ENCODE measurements at regions not wholly inside any gene's neighbourhood (a gene's known extent, or its start where the extent isn't known, plus 50 kb on each side); places are given as distances from the start of the nearest gene placed in this dataset.
"Not testable (repeated sequence)": the region's sequence is repeated elsewhere in the genome, so short reads cannot be mapped to it uniquely, and the experiment has no call there.

DNA sequence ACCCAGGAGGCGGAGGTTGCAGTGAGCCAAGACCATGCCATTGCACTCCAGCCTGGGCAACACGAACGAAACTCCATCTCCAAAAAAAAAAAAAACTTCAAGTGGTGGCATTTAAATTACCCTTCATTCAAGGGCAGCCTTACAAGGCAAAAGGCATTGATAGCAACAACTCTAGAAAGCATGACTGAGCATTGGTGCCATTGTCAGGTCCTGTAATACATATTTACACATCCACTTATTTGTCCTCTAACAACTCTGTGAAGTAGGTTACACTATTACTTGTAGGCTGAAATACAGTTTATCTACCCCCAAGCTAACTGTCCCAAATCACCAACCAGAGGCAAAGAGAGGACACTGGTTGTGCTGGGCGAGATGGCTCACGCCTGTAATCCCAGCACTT lies 52.7 kb upstream of the LARP1 start:
- DNase-seq: no peak

DNA sequence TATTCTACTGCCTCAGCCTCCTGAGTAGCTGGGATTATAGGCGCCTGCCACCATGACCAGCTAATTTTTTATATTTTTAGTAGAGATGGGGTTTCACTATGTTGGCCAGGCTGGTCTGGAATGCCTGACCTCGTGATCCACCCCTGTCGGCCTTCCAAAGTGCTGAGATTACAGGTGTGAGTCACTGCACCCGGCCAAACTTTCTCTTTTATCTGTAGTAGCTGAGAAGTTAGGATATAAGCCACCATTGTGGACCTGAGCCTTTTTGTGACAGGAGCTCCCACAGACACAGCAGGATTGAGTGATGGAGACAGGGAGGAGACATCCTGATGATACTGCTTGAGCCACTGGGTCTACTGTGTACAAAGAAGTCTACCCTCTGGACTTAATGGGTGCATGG lies 53.5 kb upstream of the LARP1 start:
- not testable (repeated sequence) for DNase-seq

DNA sequence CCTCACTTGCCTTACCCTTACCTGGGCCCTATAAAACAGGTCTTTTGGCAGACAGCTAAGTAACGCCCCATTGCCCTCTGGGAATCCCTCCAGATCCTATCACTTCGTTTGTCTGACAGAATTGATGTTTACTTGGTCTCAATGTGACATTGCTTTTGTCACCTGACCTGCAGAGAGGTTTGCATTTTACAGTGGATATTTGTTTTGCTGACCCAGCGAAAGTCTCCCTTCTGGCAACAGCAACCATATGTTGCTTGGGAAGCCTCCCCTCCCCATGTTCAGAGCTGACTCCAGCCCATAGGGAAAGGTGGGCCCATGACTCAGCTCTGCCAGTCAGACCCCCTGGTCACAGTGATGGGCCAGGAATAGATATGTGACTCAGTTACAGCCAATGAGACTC lies 54.0 kb upstream of the LARP1 start:
- DNase-seq: peak; percentile 13

DNA sequence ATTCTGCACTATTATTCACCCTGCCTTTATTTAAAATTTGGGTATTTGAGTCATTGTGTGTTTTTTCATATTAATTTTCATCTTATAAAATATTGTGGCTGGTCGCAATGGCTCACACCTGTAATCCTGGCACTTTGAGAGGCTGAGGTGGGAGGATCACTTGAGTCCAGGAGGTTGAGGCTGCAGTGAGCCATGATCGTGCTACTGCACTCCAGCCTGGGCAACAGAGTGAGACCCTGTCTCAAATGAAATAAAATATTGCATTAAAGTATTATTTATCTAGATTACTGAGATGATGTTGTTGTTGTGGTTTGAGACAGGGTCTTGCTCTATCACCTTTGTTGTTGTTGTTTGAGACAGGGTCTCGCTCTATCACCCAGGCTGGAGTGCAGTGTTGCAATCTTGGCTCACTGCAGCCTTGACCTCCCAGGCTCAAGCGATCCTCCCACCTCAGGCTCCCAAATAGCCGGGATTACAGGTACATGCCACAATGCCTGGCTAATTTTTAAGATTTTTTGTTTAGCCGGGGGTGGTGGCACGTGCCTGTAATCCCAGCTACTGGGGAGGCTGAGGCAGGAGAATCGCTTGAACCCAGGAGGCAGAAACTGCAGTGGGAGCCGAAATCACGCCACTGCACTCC lies 54.8 kb upstream of the LARP1 start:
- not testable (repeated sequence) for DNase-seq

DNA sequence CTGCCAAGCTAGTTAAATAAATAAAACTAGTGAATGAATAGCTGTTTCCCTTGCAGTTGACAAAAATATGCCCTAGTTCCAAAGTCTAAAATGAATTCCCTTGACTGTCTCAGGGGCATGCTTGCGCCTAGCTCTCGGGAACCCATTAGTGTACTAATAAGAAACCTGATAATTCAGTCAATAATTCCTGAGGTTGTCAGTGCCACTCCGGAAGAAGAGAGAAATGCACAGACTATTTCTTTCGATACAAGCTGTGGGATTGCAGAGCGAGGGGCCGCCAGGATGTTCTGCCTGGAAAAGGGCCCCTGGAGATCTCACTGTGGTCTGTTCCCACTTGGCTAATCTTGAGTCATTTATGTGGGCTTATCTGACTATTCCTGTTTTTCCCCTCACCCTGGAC lies 56.4 kb upstream of the LARP1 start:
- DNase-seq: no peak

DNA sequence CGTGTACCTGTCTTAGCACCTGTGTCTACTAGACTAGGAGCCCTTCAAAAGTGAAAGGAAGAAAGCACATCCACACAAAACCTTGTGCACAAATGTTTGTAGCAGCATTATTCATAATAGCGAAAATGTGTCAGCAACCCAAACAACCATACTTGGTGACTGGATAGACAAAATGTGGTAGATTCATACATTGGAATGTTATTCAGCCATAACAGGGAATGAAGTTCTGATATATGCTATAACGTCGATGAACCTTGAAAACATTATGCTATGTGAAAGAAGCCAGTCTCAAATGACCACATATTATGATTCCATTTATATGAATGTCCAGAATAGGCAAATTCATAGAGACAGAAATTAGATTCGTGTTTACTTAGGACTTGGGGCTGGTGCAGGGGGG lies 57.8 kb upstream of the LARP1 start:
- DNase-seq: no peak

DNA sequence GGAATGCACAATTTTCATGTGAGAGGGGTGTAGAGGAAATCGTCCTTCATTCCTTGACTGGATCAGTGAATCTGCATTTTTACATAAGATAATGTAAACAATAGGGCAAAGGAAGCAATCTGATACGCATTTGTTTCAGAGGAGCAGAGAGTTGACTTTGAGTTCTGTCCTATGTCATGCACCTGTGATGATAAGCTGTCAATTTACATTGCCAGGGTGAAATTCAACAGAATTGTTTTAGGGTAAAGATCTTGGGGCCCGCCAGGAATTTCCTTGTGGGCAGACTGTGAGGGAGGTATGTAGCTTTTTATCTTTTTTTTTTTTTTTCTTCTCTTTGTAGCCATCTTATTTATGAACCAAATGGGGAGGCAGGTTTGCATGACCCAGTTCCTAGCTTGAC lies 58.3 kb upstream of the LARP1 start:
- no peak for DNase-seq

DNA sequence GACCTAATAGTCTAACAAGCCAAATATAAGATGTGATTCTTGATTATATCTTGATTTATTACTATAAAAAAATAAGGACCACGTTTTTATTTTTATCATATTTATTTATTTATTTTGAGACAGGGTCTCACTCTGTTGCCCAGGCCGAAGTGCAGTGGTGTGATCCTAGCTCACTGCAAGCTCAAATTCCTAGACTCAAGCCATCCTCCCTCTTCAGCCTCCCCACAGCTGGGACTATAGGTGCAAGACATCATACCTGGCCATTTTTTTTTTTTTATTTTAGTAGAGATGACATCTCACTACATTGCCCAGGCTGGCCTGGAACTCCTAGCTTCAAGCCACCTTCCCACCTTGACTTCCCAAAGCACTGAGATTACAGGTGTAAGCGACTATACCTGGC lies 61.0 kb upstream of the LARP1 start:
- DNase-seq: no peak

DNA sequence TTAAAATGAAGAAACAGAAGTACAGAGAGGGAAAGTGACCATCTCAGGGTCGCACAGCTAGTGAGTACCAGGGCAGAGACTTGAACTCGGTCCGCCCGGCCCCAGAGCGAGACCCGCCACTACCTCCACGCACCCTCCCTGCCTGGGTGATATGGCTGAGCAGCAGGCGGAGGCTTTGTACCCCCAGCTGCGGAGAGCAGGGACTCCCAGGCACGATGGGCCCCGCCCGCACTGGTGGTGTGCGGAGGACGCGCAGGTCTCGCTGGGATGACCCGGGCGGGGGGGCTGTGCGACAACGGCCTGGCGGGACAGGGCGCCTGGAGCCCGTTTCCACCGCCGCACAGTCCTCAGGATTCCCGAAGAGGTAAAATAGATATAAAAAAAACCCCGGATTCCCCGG lies 64.7 kb upstream of the LARP1 start:
- no peak for DNase-seq

DNA sequence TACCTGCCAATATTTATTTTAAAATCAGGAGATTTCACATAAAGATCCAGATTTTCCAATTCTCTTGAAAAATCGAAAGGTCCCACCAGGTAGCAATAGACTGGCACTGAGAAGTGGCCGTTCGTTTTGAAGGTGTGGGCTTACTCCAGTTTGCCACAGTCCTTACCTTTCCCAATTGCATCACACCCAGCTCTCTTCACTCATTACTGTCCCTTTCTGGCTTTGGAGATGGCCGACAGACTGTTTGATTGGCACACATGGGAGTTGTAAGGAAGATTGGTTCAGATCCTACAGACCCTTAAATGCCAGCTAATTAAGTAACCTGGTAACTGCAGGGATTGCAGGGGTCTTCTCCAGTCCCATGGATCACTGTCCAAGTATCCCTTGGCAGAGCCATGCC lies 68.7 kb upstream of the LARP1 start:
- no peak for DNase-seq

DNA sequence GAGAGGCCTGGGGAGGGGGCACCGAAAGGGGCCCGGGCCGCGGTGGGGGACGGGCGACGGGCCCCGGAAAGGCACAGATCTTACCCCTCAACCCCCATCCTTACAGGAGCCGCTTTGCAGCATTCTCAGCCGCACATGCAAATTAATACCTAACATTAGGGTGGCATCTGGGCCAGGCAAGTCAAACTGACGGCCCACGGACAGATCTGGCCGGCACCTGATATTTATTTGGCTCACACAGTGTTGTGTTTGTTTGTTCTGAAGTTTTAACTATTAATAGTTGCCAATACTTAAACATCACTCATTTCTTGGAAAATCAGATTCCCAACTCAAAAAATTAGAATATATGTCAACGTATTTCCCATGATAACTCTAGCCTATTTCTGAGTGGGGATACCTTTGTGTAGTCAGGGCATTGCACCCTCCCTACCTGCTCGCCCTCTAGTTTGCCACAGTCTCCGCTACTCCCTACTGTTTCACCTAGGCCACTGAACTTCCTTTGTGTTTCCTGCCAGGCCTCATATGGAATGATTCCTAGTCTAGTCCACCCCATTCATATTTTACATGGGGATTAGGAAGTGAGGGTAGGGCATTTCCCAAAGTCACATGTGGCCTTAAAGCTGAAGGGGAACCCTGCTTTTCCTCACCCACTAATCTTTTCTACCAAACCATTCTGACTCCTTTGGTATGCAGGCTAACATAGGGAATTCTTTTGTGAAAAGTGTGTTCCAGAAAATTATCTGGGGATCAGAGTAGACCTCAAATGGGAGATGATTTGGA lies 71.9 kb upstream of the LARP1 start:
- no peak for DNase-seq

DNA sequence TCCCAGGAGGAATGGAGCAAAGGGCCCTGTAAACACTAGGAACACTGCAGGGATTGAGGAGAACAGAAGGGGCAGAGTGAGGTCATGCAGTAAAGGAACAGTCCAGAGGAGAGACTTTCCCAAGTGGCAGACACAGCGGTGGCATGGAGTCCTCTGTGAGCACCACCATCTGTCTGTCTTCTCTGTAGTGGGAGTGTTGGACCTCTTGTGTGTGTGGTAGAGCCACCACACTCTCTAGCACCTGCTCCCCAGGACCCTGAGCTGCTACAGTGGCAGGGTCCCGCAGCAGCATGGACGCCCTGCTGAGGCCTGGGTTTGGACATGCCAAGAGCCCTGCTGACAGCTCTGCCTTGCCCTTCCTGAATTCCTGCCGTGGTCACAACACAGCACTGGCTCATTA lies 75.7 kb upstream of the LARP1 start:
- DNase-seq: no peak

DNA sequence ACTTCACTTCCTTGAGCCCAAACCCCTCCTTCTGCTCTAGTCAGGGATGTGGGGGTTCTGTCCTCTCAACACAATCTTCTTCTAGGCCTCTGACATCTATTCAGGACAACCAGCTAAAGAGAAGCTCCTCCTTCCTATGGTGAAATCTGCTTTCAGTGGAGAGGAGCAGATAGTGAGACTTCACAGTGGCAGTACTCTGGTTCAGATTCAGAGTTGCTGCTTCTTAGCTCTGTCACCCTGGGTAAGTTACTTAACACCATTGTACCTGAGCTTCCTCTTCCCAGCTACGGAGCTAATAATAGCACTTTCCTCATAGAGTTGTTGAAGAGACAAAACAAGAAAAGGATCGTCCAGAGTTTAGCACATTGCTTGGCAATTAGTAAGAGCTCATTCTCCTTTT lies 77.3 kb upstream of the LARP1 start:
- no peak for DNase-seq

DNA sequence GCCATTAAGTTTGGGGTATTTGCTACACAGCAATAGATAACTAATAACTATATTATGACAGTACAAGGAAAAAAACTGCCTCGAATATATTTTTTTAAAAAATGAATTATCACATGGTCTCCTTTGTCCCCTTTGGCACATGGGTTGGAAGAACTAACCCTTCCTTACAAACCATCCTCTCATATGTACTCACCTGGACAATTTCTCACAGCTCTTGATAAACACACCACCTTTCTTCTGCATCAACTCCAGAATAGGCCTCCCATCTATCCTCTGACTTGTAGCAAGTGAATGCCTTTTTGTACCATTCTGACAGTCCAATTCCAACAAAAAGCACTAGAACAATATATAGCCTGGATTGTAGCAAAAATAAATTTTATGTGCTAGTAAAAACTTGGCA lies 78.7 kb upstream of the LARP1 start:
- no peak for DNase-seq

DNA sequence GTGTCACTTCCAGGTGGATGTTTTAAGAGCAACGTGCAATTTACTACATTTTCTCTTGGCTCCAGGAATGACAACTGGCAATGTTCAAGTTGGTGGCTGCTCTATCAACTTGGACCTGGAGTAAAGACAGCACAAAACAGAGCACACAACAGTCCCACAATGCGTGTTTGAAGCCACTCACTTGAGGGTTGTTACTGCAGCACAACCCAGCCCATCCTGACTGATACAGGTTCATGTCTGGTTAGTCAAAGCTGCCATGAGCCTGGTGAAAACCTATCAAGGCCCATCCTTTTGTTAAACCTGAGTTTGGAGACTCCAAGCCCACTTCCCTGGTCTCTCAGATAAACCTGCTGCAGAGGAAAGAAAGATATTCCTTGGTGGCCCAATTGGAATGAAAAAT lies 81.1 kb upstream of the LARP1 start:
- DNase-seq: no peak

DNA sequence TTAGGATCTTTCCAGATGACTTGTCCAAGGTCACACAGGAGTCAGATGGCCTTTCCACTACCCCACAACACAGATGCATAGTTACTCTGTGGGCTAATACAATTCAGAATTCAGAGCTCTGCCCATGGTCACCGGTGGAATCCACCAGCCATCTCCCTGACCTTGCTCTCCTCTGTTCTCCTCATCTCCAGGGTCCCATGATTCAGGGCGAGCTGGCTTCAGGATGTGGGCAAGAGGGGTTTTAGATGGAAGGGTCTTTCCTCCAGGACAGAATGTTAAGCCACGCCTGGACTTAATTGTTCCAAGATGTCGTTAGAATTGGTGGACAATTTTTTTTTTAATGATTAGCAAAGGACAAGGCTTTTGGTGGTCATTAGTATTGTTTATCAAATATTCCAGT lies 81.7 kb upstream of the LARP1 start:
- DNase-seq: no peak

DNA sequence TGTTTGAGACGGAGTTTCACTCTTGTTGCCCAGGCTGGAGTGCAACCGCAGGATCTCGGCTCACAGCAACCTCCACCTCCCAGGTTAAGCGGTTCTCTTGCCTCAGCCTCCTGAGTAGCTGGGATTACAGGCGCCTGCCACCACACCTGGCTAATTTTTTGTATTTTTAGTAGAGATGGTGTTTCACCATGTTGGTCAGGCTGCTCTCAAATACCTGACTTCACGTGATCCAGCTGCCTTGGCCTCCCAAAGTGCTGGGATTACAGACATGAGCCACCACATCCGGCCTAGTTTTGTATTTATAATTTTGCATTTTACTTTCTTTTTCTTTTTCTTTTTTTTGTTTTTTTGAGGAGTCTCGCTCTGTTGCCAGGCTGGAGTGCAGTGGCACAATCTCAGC lies 85.3 kb upstream of the LARP1 start:
- DNase-seq: not testable (repeated sequence)

DNA sequence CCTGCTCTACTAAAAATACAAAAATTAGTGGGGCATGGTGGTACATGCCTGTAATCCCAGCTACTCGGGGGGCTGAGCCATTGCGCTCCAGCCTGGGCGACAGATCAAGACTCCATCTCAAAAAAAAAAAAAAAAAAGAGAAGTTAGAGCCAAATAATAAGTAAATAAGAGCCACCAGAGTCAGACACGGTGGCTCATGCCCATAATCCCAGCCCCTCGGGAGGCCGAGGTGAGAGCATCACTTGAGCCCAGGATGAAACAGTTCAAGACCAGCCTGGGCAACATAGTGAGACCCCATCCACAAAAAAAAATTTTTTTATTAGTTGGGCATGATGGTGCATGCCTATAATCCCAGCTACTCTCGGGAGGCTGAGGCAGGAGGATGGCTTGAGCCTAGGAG lies 85.8 kb upstream of the LARP1 start:
- DNase-seq: no peak

DNA sequence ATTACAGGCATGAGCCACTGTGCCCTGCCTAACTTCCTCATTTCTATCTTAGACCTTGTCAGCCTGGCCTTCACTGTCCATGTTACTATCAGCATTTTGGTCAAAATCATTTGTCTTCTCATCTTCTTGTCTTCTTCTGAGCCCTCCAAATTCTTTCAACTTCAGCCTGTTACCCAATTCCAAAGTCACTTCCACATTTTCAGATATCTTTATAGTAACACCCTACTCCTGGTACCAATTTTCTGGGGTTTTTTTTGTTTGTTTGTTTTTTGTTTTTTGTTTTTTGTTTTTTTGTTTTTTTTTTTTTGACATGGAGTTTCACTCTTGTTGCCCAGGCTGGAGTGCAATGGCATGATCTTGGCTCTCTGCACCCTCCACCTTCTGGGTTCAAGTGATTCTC lies 90.3 kb upstream of the LARP1 start:
- DNase-seq: no peak

DNA sequence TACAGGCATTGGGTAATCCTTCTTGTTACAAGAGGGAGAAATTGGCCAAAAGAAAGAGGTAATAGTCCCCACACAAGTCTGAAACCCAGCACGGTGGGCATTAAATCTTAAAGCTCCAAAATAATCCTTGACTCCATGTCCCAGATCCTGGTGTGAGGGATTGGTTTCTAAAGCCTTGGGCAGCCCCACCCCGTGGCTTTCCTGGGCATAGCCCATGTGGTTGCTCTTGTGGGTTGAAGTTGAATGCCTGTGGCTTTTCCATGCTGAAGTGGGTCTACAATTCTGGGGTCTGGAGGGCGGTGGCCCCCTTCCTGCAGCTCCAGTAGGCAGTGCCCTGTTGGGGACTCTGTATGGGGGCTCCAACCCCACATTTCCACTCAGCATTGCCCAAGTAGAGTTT lies 91.8 kb upstream of the LARP1 start:
- no peak for DNase-seq

DNA sequence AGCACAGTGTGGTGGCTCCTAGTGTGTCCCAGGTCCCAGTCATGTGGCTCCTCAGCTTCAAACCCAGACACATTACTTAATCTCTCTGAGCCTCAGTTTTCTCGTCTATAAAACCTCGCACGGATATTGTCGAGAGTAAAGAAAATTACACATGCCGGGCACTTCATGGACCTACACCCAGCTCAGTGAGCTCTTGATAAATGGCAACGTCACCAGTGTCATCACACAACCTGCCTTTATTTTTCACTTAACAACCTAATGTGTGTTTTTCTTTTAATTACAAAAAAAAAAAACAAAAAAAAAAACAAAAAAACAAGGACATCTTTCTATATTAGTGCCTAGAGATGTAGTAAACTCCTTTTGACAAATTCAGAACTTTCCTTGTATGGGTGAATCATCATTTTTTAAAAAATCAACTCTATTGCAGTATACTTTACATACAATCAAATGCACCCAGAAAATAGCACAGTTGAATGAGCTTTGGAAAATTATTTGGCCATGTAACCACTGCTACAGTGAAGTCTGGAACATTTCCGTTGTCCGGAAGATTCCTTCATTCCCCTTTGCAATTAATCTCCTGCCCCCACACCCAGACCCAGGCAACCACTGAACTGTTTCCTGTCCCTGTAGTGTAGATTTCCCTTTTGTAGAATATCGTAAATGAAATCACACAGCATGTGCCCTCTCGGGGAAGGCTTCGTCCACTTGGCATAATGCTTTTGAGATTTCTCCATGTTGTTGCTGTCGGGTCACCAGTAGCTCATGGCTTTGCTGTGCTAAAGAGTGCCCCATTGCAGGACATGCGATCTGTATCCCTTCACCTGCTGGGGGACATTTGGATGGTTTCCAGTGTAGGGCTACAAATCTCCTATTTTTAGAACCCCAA lies 100.4 kb upstream of the LARP1 start:
- no peak for DNase-seq

DNA sequence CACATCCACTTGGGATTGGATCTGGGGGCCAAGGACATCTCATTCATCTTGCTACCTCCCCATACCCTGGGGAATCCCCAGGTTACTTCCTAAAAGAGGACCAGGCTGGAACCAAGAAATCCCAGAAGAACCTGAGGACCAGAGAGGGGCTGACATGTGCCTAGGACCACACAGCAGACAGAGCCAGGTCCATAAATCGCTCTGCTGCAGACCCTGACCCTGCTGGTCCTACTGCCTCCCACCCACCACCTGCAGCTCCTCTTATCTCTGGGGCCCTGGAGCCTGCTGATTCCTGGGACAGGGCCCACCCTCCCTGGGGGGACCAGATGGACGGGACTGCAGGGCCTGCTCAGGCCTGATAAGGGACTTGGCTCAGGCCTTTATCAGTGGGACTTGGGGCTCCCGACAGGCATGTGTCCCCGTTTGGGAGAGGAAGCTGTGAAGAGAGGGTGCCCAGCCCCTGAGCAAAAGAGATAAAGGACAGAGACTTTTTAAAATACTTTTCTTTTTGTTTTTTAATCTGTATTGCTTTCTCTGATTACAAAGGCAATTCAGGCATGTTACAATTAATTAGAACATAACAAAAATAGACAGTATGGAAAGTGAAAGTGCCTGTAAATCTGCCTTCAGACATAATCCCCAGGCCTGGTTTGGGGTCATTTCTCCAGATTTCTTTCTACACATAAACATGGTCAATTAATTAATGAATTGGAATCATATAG lies 101.3 kb upstream of the LARP1 start:
- DNase-seq: no peak

DNA sequence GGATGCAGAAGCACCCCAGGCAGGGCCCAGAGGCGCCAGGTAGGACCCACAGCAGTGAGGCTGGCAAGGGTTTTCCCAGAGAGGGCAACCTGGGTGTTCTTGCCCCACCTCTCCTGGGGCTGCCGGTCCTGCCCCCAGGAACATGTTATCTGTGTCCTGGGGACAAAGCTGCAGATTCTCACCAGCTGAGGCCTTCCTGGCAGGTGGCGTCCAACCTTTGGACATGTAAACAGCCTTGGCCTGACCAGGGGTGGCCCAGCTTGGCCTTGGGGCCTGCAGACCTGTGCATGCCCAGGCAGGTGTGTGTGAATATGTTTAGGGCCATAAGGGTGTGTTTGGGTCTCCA lies 101.8 kb upstream of the LARP1 start:
- no peak for DNase-seq

Measured in NCI-H1694 (cell line).